Natural killer cell (primary cell): ENCODE measurements at regions not wholly inside any gene's neighbourhood (a gene's known extent, or its start where the extent isn't known, plus 50 kb on each side); places are given as distances from the start of the nearest gene placed in this dataset.

Experiments used
- ATAC-seq, 3 donors: fragments of 150-1000 bp in 2 of 3; fragments of 200-7000 bp in 1 of 3; cut with Tn5 transposase; 1 replicate in 1 of 3; 2 replicates in 2 of 3; pipeline ENCODE4 v1.10.0; 2021; ENCODE audit warnings: mild to moderate bottlenecking in 2 of 3, moderate library complexity in 2 of 3
- DNase-seq, 2 donors: peaks; one replicate each; pipeline versions ENCODE4 v3.0.0 to v3.0.0-alpha.2; 2013 to 2021; ENCODE audit warnings: mixed read lengths in 1 of 2
- H3K27ac ChIP-seq: one replicate; pipeline ENCODE4 v1.5.1; 2013; ENCODE audit warnings: mild to moderate bottlenecking, low read length
- H3K27me3 ChIP-seq: one replicate; pipeline ENCODE4 v1.6.1; 2013; ENCODE audit warnings: low read length; ENCODE audit not compliant: control insufficient read depth, insufficient read depth
- H3K36me3 ChIP-seq: one replicate; pipeline ENCODE4 v1.6.1; 2013; ENCODE audit warnings: low read length; ENCODE audit not compliant: control insufficient read depth, insufficient read depth
- H3K4me1 ChIP-seq: one replicate; pipeline ENCODE4 v1.6.1; 2013; ENCODE audit warnings: low read length; ENCODE audit not compliant: control insufficient read depth, insufficient read depth
- H3K4me3 ChIP-seq: one replicate; pipeline ENCODE4 v1.5.1; 2013; ENCODE audit warnings: low read length
- H3K9me3 ChIP-seq: one replicate; pipeline ENCODE4 v1.6.1; 2013; ENCODE audit warnings: low read length; ENCODE audit not compliant: control insufficient read depth, insufficient read depth
- H3K27ac Mint-ChIP-seq, 2 donors: one replicate each; pipeline ENCODE4 v1.8.0; 2022; ENCODE audit warnings: mild to moderate bottlenecking in 2 of 2, mixed read lengths in 2 of 2, moderate library complexity in 1 of 2
- H3K27me3 Mint-ChIP-seq, 2 donors: one replicate each; pipeline ENCODE4 v1.8.0; 2022; ENCODE audit warnings: low read depth in 2 of 2, mixed read lengths in 2 of 2
- H3K36me3 Mint-ChIP-seq: one replicate; pipeline ENCODE4 v1.8.0; 2022; ENCODE audit warnings: mixed read lengths
- H3K4me1 Mint-ChIP-seq, 2 donors: one replicate each; pipeline ENCODE4 v1.8.0; 2022; ENCODE audit warnings: mixed read lengths in 2 of 2
- H3K4me3 Mint-ChIP-seq: one replicate; pipeline ENCODE4 v1.8.0; 2022; ENCODE audit warnings: mild to moderate bottlenecking, moderate library complexity, mixed read lengths
- H3K9me3 Mint-ChIP-seq, 2 donors: one replicate each; pipeline ENCODE4 v1.8.0; 2022; ENCODE audit warnings: mixed read lengths in 2 of 2
- CTCF ChIP-seq: fragments of 200-600 bp; IDR thresholded peaks from one replicate; pipeline ENCODE4 v1.8.0; 2022; ENCODE audit warnings: antibody characterized with exemption
- WGBS: methylation state at CpG from one replicate; pipeline ENCODE4 v1.1.7; 2013; ENCODE audit warnings: missing lambda C conversion rate; ENCODE audit not compliant: insufficient coverage; 5-methylcytosine and 5-hydroxymethylcytosine counted together
- intact Hi-C: fragments of 100-400 bp; cut with micrococcal nuclease; formaldehyde crosslinking; loops from one replicate; pipeline ENCODE4 v1.14.2; 2022

- no peak overlapping the region for H3K4me3 Mint-ChIP-seq
- H3K9me3 ChIP-seq, result no peaks in the 10 kb centered on the region
- peaks cover 11 to 15% of the 10 kb centered on the region in 2 donors for H3K9me3 Mint-ChIP-seq
- no peak overlapping the region for H3K4me3 ChIP-seq
- no peak for DNase-seq
- peaks cover 7% of the 10 kb centered on the region for H3K36me3 Mint-ChIP-seq
- 80% methylated on average over 1 of the region's 2 CpGs for WGBS
- no peak overlapping the region for H3K27ac ChIP-seq
- no peaks in the 10 kb centered on the region for H3K36me3 ChIP-seq
- no peaks in the 10 kb centered on the region for H3K27me3 ChIP-seq
- H3K4me1 Mint-ChIP-seq, result no peaks in the 10 kb centered on the region
- H3K27ac Mint-ChIP-seq, result no peak overlapping the region
- intact Hi-C loops, result no loop called here
- no peak for ATAC-seq
- no peak for TF ChIP-seq CTCF
- H3K27me3 Mint-ChIP-seq, result no peaks in the 10 kb centered on the region
- H3K4me1 ChIP-seq, result no peaks in the 10 kb centered on the region
Measured at GRCh38 chr14:27134200-27134599, 536.4 kb upstream of the NOVA1 start.

DNA sequence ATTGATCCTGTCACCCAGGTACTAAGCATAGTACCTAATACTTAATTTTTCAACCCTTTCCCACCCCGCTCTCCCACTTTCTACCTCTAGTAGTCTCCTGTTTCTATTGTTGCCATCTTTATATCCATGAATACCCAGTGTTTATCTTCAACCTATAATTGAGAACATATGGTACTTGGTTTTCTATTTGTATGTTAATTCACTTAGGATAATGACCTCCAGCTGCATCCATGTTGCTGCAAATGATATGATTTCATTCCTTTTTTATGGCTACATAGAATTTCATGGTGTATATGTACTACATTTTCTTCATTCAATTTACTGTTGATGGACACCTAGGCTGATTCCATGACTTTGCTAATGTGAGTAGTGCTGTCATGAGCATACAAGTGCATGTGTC lies 547.3 kb upstream of the NOVA1 start:
- peaks cover 15 to 23% of the 10 kb centered on the region in 2 donors for H3K9me3 Mint-ChIP-seq
- Histone ChIP-seq H3K36me3 (no peaks in the 10 kb centered on the region), H3K27ac (no peak overlapping the region), H3K27me3 (no peaks in the 10 kb centered on the region), H3K4me1 (no peaks in the 10 kb centered on the region), H3K4me3 (no peak overlapping the region), H3K9me3 (no peaks in the 10 kb centered on the region)
- H3K27ac Mint-ChIP-seq, result no peak overlapping the region
- no peaks in the 10 kb centered on the region for H3K4me1 Mint-ChIP-seq
- intact Hi-C loops, result no loop called here
- H3K36me3 Mint-ChIP-seq, result peaks cover 6% of the 10 kb centered on the region
- WGBS, result 100% methylated on average over 1 of the region's 1 CpG
- DNase-seq, result no peak
- H3K27me3 Mint-ChIP-seq, result no peaks in the 10 kb centered on the region
- no peak for ATAC-seq
- H3K4me3 Mint-ChIP-seq, result no peak overlapping the region
- TF ChIP-seq CTCF, result no peak

GRCh38 chr14:27148143-27148542 lies 550.3 kb upstream of the NOVA1 start:
- no peak for TF ChIP-seq CTCF
- intact Hi-C loops, result no loop called here
- no peak overlapping the region for H3K27ac Mint-ChIP-seq
- no peaks in the 10 kb centered on the region for H3K27me3 Mint-ChIP-seq
- no peaks in the 10 kb centered on the region for H3K36me3 ChIP-seq
- H3K4me3 Mint-ChIP-seq, result no peak overlapping the region
- H3K36me3 Mint-ChIP-seq, result peaks cover 6% of the 10 kb centered on the region
- no peak for ATAC-seq
- H3K27ac ChIP-seq, result no peak overlapping the region
- no peak overlapping the region for H3K4me3 ChIP-seq
- H3K4me1 Mint-ChIP-seq, result no peaks in the 10 kb centered on the region
- H3K9me3 ChIP-seq, result peaks cover 3% of the 10 kb centered on the region
- no peaks in the 10 kb centered on the region for H3K27me3 ChIP-seq
- DNase-seq, result no peak
- H3K9me3 Mint-ChIP-seq, result peaks cover 10 to 20% of the 10 kb centered on the region in 2 donors
- no peaks in the 10 kb centered on the region for H3K4me1 ChIP-seq

GRCh38 chr14:27164139-27164538 lies 566.3 kb upstream of the NOVA1 start:
- Histone ChIP-seq H3K4me3 (no peak overlapping the region), H3K36me3 (no peaks in the 10 kb centered on the region), H3K9me3 (peaks cover 3% of the 10 kb centered on the region), H3K27me3 (no peaks in the 10 kb centered on the region), H3K4me1 (no peaks in the 10 kb centered on the region), H3K27ac (no peak overlapping the region)
- Mint-ChIP-seq H3K4me1 (no peaks in the 10 kb centered on the region), H3K27me3 (no peaks in the 10 kb centered on the region), H3K9me3 (peaks cover 7 to 10% of the 10 kb centered on the region in 2 donors), H3K27ac (no peak overlapping the region), H3K36me3 (peaks cover 7% of the 10 kb centered on the region), H3K4me3 (no peak overlapping the region)
- ATAC-seq (no peak), DNase-seq (no peak)
- intact Hi-C loops, result no loop called here
- TF ChIP-seq CTCF, result no peak
- 90% methylated on average over 8 of the region's 8 CpGs for WGBS
